A673 (cell line): ENCODE measurements at regions not wholly inside any gene's neighbourhood (a gene's known extent, or its start where the extent isn't known, plus 50 kb on each side); places are given as distances from the start of the nearest gene placed in this dataset.

ENCODE experiments used
- BruUV-seq: library from RNA; stranded (reverse); fragments of 400-500 nt; replicated peaks from 2 replicates; lab custom pipeline; 2021; lab: Mats Ljungman, UMichigan
- CTCF ChIA-PET: fragments of 300-600 bp; sonication (Branson Sonifier 250); formaldehyde crosslinking; loops from one replicate; lab custom pipeline; 2022; ENCODE audit warnings: antibody characterized with exemption; lab: Charles Lee
- POLR2A ChIA-PET: fragments of 300-600 bp; sonication (Branson Sonifier 250); formaldehyde crosslinking; loops from one replicate; lab custom pipeline; 2022; ENCODE audit warnings: antibody characterized with exemption; ENCODE audit not compliant: low non-redundant PET; lab: Charles Lee
- DNase-seq: peaks from one replicate; pipeline ENCODE4 v3.0.0-alpha.2; 2015; ENCODE audit warnings: low spot score
- H3K27ac ChIP-seq: fragments of 200-600 bp; sonication (generic); 2 replicates; pipeline ENCODE4 v1.5.1; 2016; ENCODE audit warnings: mixed run types, low read depth, mild to moderate bottlenecking, mixed read lengths, antibody characterized with exemption, low read length; ENCODE audit not compliant: poor library complexity, severe bottlenecking
- H3K27me3 ChIP-seq: fragments of 200-600 bp; sonication (generic); replicated peaks from 2 replicates; pipeline ENCODE4 v1.6.1; 2017; ENCODE audit warnings: mixed run types, low read depth, mild to moderate bottlenecking, mixed read lengths, antibody characterized with exemption, low read length; ENCODE audit not compliant: insufficient read depth, poor library complexity
- H3K36me3 ChIP-seq: fragments of 200-600 bp; sonication (generic); 2 replicates; pipeline ENCODE4 v1.6.1; 2016; ENCODE audit warnings: mixed run types, mild to moderate bottlenecking, mixed read lengths, antibody characterized with exemption, low read length; ENCODE audit not compliant: insufficient read depth, poor library complexity, severe bottlenecking
- H3K4me1 ChIP-seq: fragments of 200-600 bp; sonication (generic); 2 replicates; pipeline ENCODE4 v1.6.1; 2017; ENCODE audit warnings: mixed run types, mild to moderate bottlenecking, mixed read lengths, antibody characterized with exemption, low read length; ENCODE audit not compliant: insufficient read depth, poor library complexity, severe bottlenecking
- H3K4me3 ChIP-seq: fragments of 200-600 bp; sonication (generic); 2 replicates; pipeline ENCODE4 v1.5.1; 2016; ENCODE audit warnings: low read depth, mixed run types, mild to moderate bottlenecking, mixed read lengths, low read length; ENCODE audit not compliant: poor library complexity, severe bottlenecking
- H3K9me3 ChIP-seq: fragments of 200-600 bp; sonication (generic); 2 replicates; pipeline ENCODE4 v1.6.1; 2016; ENCODE audit warnings: mixed run types, low read depth, mild to moderate bottlenecking, mixed read lengths, antibody characterized with exemption, low read length; ENCODE audit not compliant: poor library complexity, severe bottlenecking
- CTCF ChIP-seq: fragments of 300-800, 200-600 bp; sonication (generic); conservative IDR thresholded peaks from 2 replicates; pipeline ENCODE4 v1.5.1; 2017; ENCODE audit warnings: low read depth, mild to moderate bottlenecking, antibody characterized with exemption, low read length, moderate library complexity, mixed read lengths
- EZH2 ChIP-seq: fragments of 200-600 bp; sonication (generic); IDR thresholded peaks from 2 replicates; pipeline ENCODE4 v1.6.1; 2017; ENCODE audit warnings: borderline replicate concordance, low read depth, mild to moderate bottlenecking, mixed read lengths, antibody characterized with exemption, low read length; ENCODE audit not compliant: poor library complexity, severe bottlenecking
- intact Hi-C: fragments of 100-400 bp; cut with micrococcal nuclease; formaldehyde crosslinking; loops from one replicate; pipeline ENCODE4 v1.10.0; 2022; ENCODE audit not compliant: unreplicated experiment

- H3K4me1 ChIP-seq: no peaks in the 10 kb centered on the region
- no peaks in the 10 kb centered on the region for H3K9me3 ChIP-seq
- H3K4me3 ChIP-seq: no peak overlapping the region
- peaks cover 13% of the 10 kb centered on the region for H3K27me3 ChIP-seq
- no peak overlapping the region for H3K27ac ChIP-seq
- TF ChIP-seq CTCF: no peak
- no peak for TF ChIP-seq EZH2
- no TSS peak for BruUV-seq
- intact Hi-C loops: no loop called here
- POLR2A ChIA-PET: no interaction called here
- CTCF ChIA-PET: no interaction called here
- no peak for DNase-seq
- H3K36me3 ChIP-seq: no peaks in the 10 kb centered on the region
These were observed 158.4 kb upstream of the ADARB2 start for GRCh38 chr10:1895691-1896090.

- Histone ChIP-seq H3K27ac (no peak overlapping the region), H3K9me3 (no peaks in the 10 kb centered on the region), H3K4me1 (no peaks in the 10 kb centered on the region), H3K27me3 (peaks cover 13% of the 10 kb centered on the region), H3K36me3 (no peaks in the 10 kb centered on the region), H3K4me3 (no peak overlapping the region)
- TF ChIP-seq EZH2 (no peak), CTCF (no peak)
- intact Hi-C loops: no loop called here
- no peak for DNase-seq
- POLR2A ChIA-PET: no interaction called here
- no TSS peak for BruUV-seq
- CTCF ChIA-PET: no interaction called here
These were observed 157.6 kb upstream of the ADARB2 start for GRCh38 chr10:1894912-1895311.

GRCh38 chr10:1893941-1894340 lies 156.6 kb upstream of the ADARB2 start:
- POLR2A ChIA-PET: no interaction called here
- H3K4me3 ChIP-seq: no peak overlapping the region
- no peaks in the 10 kb centered on the region for H3K36me3 ChIP-seq
- H3K9me3 ChIP-seq: no peaks in the 10 kb centered on the region
- TF ChIP-seq EZH2 (no peak), CTCF (no peak)
- H3K27me3 ChIP-seq: peaks cover 13% of the 10 kb centered on the region
- no peak for DNase-seq
- intact Hi-C loops: no loop called here
- no peak overlapping the region for H3K27ac ChIP-seq
- no peaks in the 10 kb centered on the region for H3K4me1 ChIP-seq
- CTCF ChIA-PET: no interaction called here
- no TSS peak for BruUV-seq
